Trophoblast cell (in vitro differentiated cells and primary cell): ENCODE measurements at regions not wholly inside any gene's neighbourhood (a gene's known extent, or its start where the extent isn't known, plus 50 kb on each side); places are given as distances from the start of the nearest gene placed in this dataset.
"Not testable (repeated sequence)": the region's sequence is repeated elsewhere in the genome, so short reads cannot be mapped to it uniquely, and the experiment has no call there.

Source experiments
- DNase-seq, 2 donors: peaks; one replicate each; pipeline ENCODE4 v3.0.0-alpha.2; 2016
- H2AFZ ChIP-seq: 2 replicates; pipeline ENCODE4 v1.6.1; 2013; ENCODE audit warnings: low read length, moderate library complexity, mild to moderate bottlenecking; ENCODE audit not compliant: insufficient read depth, poor library complexity
- H2AK5ac ChIP-seq: 2 replicates; pipeline ENCODE4 v1.6.1; 2013; ENCODE audit warnings: mild to moderate bottlenecking, low read length
- H2BK120ac ChIP-seq: 2 replicates; pipeline ENCODE4 v1.6.1; 2013; ENCODE audit warnings: low read length, mild to moderate bottlenecking, moderate library complexity; ENCODE audit not compliant: insufficient read depth, poor library complexity
- H2BK12ac ChIP-seq: 2 replicates; pipeline ENCODE4 v1.6.1; 2013; ENCODE audit warnings: mild to moderate bottlenecking, low read length, moderate library complexity
- H2BK5ac ChIP-seq: 2 replicates; pipeline ENCODE4 v1.6.1; 2013; ENCODE audit warnings: low read length, low read depth, moderate library complexity, mild to moderate bottlenecking; ENCODE audit not compliant: poor library complexity
- H3K14ac ChIP-seq: 2 replicates; pipeline ENCODE4 v1.6.1; 2013; ENCODE audit warnings: mild to moderate bottlenecking, low read length
- H3K18ac ChIP-seq: 2 replicates; pipeline ENCODE4 v1.6.1; 2013; ENCODE audit warnings: mild to moderate bottlenecking, low read length
- H3K23ac ChIP-seq: 2 replicates; pipeline ENCODE4 v1.6.1; 2013; ENCODE audit warnings: low read length
- H3K27ac ChIP-seq: 2 replicates; pipeline ENCODE4 v1.5.1; 2013; ENCODE audit warnings: low read depth, mild to moderate bottlenecking, inconsistent platforms, low read length, moderate library complexity
- H3K27me3 ChIP-seq: 2 replicates; pipeline ENCODE4 v1.6.1; 2013; ENCODE audit warnings: inconsistent platforms, mild to moderate bottlenecking, low read length, moderate library complexity; ENCODE audit not compliant: insufficient read depth
- H3K36me3 ChIP-seq, 2 experiments: 1 replicate in 1 of 2; 2 replicates in 1 of 2; pipeline ENCODE4 v1.6.1; 2013; ENCODE audit warnings: low read length in 2 of 2, mild to moderate bottlenecking in 2 of 2, moderate library complexity in 1 of 2; ENCODE audit not compliant: insufficient read depth in 2 of 2, control insufficient read depth in 1 of 2
- H3K4ac ChIP-seq: 2 replicates; pipeline ENCODE4 v1.6.1; 2013; ENCODE audit warnings: low read depth, mild to moderate bottlenecking, low read length, moderate library complexity
- H3K4me1 ChIP-seq, 2 experiments: 1 replicate in 1 of 2; 2 replicates in 1 of 2; pipeline ENCODE4 v1.6.1; 2013; ENCODE audit warnings: low read length in 2 of 2, mild to moderate bottlenecking in 2 of 2, moderate library complexity in 1 of 2; ENCODE audit not compliant: insufficient read depth in 2 of 2, control insufficient read depth in 1 of 2
- H3K4me2 ChIP-seq: 2 replicates; pipeline ENCODE4 v1.6.1; 2013; ENCODE audit warnings: inconsistent platforms, mild to moderate bottlenecking, low read length, moderate library complexity
- H3K4me3 ChIP-seq: 2 replicates; pipeline ENCODE4 v1.5.1; 2013; ENCODE audit warnings: mild to moderate bottlenecking, low read depth, low read length, inconsistent platforms
- H3K79me1 ChIP-seq: one replicate; pipeline ENCODE4 v1.6.1; 2013; ENCODE audit warnings: low read length
- H3K79me2 ChIP-seq: 2 replicates; pipeline ENCODE4 v1.6.1; 2013; ENCODE audit warnings: low read length, mild to moderate bottlenecking; ENCODE audit not compliant: control insufficient read depth, insufficient read depth, poor library complexity
- H3K9ac ChIP-seq: 2 replicates; pipeline ENCODE4 v1.6.1; 2013; ENCODE audit warnings: mild to moderate bottlenecking, low read length
- H3K9me3 ChIP-seq: 2 replicates; pipeline ENCODE4 v1.6.1; 2013; ENCODE audit warnings: low read depth, mild to moderate bottlenecking, control low read depth, inconsistent platforms, low read length; ENCODE audit not compliant: insufficient read depth
- H4K12ac ChIP-seq: 2 replicates; pipeline ENCODE4 v1.6.1; 2013; ENCODE audit warnings: low read depth, mild to moderate bottlenecking, low read length, moderate library complexity
- H4K8ac ChIP-seq: 2 replicates; pipeline ENCODE4 v1.6.1; 2013; ENCODE audit warnings: low read depth, mild to moderate bottlenecking, low read length, moderate library complexity
- H4K91ac ChIP-seq: one replicate; pipeline ENCODE4 v1.6.1; 2013; ENCODE audit warnings: low read depth, mild to moderate bottlenecking, low read length, moderate library complexity
- WGBS: extraction: QIAGEN DNeasy Blood & Tissue Kit; methylation state at CpG from one replicate; pipeline ENCODE4 v1.1.7; 2013; ENCODE audit warnings: missing lambda C conversion rate; ENCODE audit not compliant: insufficient read length, insufficient coverage; ENCODE audit errors: extremely low coverage; 5-methylcytosine and 5-hydroxymethylcytosine counted together

- no peak overlapping the region for H3K18ac ChIP-seq
- H4K8ac ChIP-seq = no peak overlapping the region
- DNase-seq = no peak
- H3K9ac ChIP-seq = no peak overlapping the region
- no peak overlapping the region for H3K4me2 ChIP-seq
- no peak overlapping the region for H2BK120ac ChIP-seq
- WGBS = no CpG with 5 or more reads among the region's 1 CpG
- no peak overlapping the region for H2AK5ac ChIP-seq
- no peaks in the 10 kb centered on the region for H3K27me3 ChIP-seq
- no peak overlapping the region for H3K27ac ChIP-seq
- no peak overlapping the region for H3K23ac ChIP-seq
- no peak overlapping the region for H2AFZ ChIP-seq
- no peaks in the 10 kb centered on the region for H3K36me3 ChIP-seq
- H3K14ac ChIP-seq = no peak overlapping the region
- no peaks in the 10 kb centered on the region for H3K4me1 ChIP-seq
- H4K91ac ChIP-seq = no peak overlapping the region
- H3K4ac ChIP-seq = no peak overlapping the region
- no peak overlapping the region for H2BK12ac ChIP-seq
- H4K12ac ChIP-seq = no peak overlapping the region
- no peaks in the 10 kb centered on the region for H3K79me1 ChIP-seq
- no peaks in the 10 kb centered on the region for H3K79me2 ChIP-seq
- no peak overlapping the region for H3K4me3 ChIP-seq
- no peak overlapping the region for H2BK5ac ChIP-seq
- H3K9me3 ChIP-seq = no peaks in the 10 kb centered on the region
Observed at GRCh38 chr5:25090854-25091253, 446.1 kb upstream of the CDH10 start.

- H3K9ac ChIP-seq = no peak overlapping the region
- no peaks in the 10 kb centered on the region for H3K36me3 ChIP-seq
- H3K9me3 ChIP-seq = no peaks in the 10 kb centered on the region
- H4K91ac ChIP-seq = no peak overlapping the region
- H3K4me2 ChIP-seq = no peak overlapping the region
- H2AK5ac ChIP-seq = no peak overlapping the region
- no peak overlapping the region for H2AFZ ChIP-seq
- H3K4me3 ChIP-seq = no peak overlapping the region
- WGBS = no CpG with 5 or more reads among the region's 8 CpGs
- DNase-seq = no peak
- no peak overlapping the region for H4K8ac ChIP-seq
- no peak overlapping the region for H2BK5ac ChIP-seq
- H3K4ac ChIP-seq = no peak overlapping the region
- no peak overlapping the region for H3K23ac ChIP-seq
- H3K79me2 ChIP-seq = no peaks in the 10 kb centered on the region
- H4K12ac ChIP-seq = no peak overlapping the region
- no peaks in the 10 kb centered on the region for H3K27me3 ChIP-seq
- H2BK12ac ChIP-seq = no peak overlapping the region
- no peaks in the 10 kb centered on the region for H3K4me1 ChIP-seq
- no peak overlapping the region for H3K14ac ChIP-seq
- H3K79me1 ChIP-seq = no peaks in the 10 kb centered on the region
- no peak overlapping the region for H3K18ac ChIP-seq
- no peak overlapping the region for H3K27ac ChIP-seq
- H2BK120ac ChIP-seq = no peak overlapping the region
Observed at GRCh38 chr5:25090275-25090674, 445.5 kb upstream of the CDH10 start.

- H3K27me3 ChIP-seq, H4K8ac ChIP-seq, H3K79me1 ChIP-seq, H3K79me2 ChIP-seq, H3K9me3 ChIP-seq, H4K91ac ChIP-seq, H2AK5ac ChIP-seq, DNase-seq, H3K4me1 ChIP-seq, H3K23ac ChIP-seq, H2AFZ ChIP-seq, H3K27ac ChIP-seq, H3K18ac ChIP-seq, H2BK5ac ChIP-seq, H2BK120ac ChIP-seq, H2BK12ac ChIP-seq, H4K12ac ChIP-seq, H3K36me3 ChIP-seq, H3K14ac ChIP-seq, H3K4me2 ChIP-seq, H3K4me3 ChIP-seq, H3K9ac ChIP-seq, H3K4ac ChIP-seq: not testable (repeated sequence)
- WGBS = no CpG with 5 or more reads among the region's 6 CpGs
Observed at GRCh38 chr5:25088689-25089088, 443.9 kb upstream of the CDH10 start.

GRCh38 chr5:25083261-25083660 lies 438.5 kb upstream of the CDH10 start:
- not testable (repeated sequence) for H3K4me3 ChIP-seq, H4K8ac ChIP-seq, H3K27me3 ChIP-seq

More at GRCh38 chr5:25083261-25083660, 438.5 kb upstream of the CDH10 start:
- not testable (repeated sequence) for H3K14ac ChIP-seq, H2BK5ac ChIP-seq, H3K79me2 ChIP-seq, H3K4ac ChIP-seq, H3K23ac ChIP-seq, H2AFZ ChIP-seq, H3K36me3 ChIP-seq, H3K18ac ChIP-seq, H3K4me1 ChIP-seq, DNase-seq, H2BK120ac ChIP-seq, H3K27ac ChIP-seq, H3K9ac ChIP-seq, H3K79me1 ChIP-seq, H4K12ac ChIP-seq, H4K91ac ChIP-seq, H3K4me2 ChIP-seq, H3K9me3 ChIP-seq, H2BK12ac ChIP-seq, H2AK5ac ChIP-seq
- WGBS = no CpG with 5 or more reads among the region's 27 CpGs
